GM18502 (cell line): ENCODE measurements at regions not wholly inside any gene's neighbourhood (a gene's known extent, or its start where the extent isn't known, plus 50 kb on each side); places are given as distances from the start of the nearest gene placed in this dataset.
"Not testable (repeated sequence)": the region's sequence is repeated elsewhere in the genome, so short reads cannot be mapped to it uniquely, and the experiment has no call there.

ENCODE experiments used
- ATAC-seq: cut with Tn5 transposase; IDR thresholded peaks from one replicate; pipeline ENCODE4 v1.9.1; 2021; ENCODE audit warnings: mild to moderate bottlenecking; ENCODE audit not compliant: unreplicated experiment, poor library complexity

GRCh38 chr4:17252131-17252530, 259.8 kb downstream of the QDPR start:
- no peak for ATAC-seq

GRCh38 chr4:17251101-17251500, 260.8 kb downstream of the QDPR start:
- ATAC-seq, result no peak

- no peak for ATAC-seq
These were observed 261.3 kb downstream of the QDPR start for GRCh38 chr4:17250591-17250990.

- ATAC-seq, result no peak
These were observed 265.2 kb downstream of the QDPR start for GRCh38 chr4:17246656-17247055.

- no peak for ATAC-seq
These were observed 270.1 kb downstream of the QDPR start for GRCh38 chr4:17241835-17242234.

- ATAC-seq, result no peak
These were observed 273.3 kb downstream of the QDPR start for GRCh38 chr4:17238633-17239032.

- no peak for ATAC-seq
These were observed 275.2 kb downstream of the QDPR start for GRCh38 chr4:17236686-17237085.

- no peak for ATAC-seq
These were observed 277.2 kb downstream of the QDPR start for GRCh38 chr4:17234678-17235077.

GRCh38 chr4:17232566-17233253, 279.2 kb downstream of the QDPR start:
- no peak for ATAC-seq

- ATAC-seq, result not testable (repeated sequence)
These were observed 279.9 kb downstream of the QDPR start for GRCh38 chr4:17231880-17232475.

- no peak for ATAC-seq
These were observed 281.2 kb downstream of the QDPR start for GRCh38 chr4:17230727-17231126.

- no peak for ATAC-seq
These were observed 291.1 kb downstream of the QDPR start for GRCh38 chr4:17220816-17221215.

GRCh38 chr4:17218786-17219185, 293.1 kb downstream of the QDPR start:
- ATAC-seq, result no peak

GRCh38 chr4:17206829-17207801, 304.8 kb downstream of the QDPR start:
- ATAC-seq, result no peak

GRCh38 chr4:17204908-17205307, 306.5 kb upstream of the LDB2 start:
- ATAC-seq, result no peak

- ATAC-seq, result no peak
These were observed 305.4 kb upstream of the LDB2 start for GRCh38 chr4:17203797-17204196.

- ATAC-seq, result no peak
These were observed 298.6 kb upstream of the LDB2 start for GRCh38 chr4:17197070-17197469.

GRCh38 chr4:17195461-17196275, 297.2 kb upstream of the LDB2 start:
- ATAC-seq, result no peak

- ATAC-seq, result no peak
These were observed 296.1 kb upstream of the LDB2 start for GRCh38 chr4:17194586-17194985.

- ATAC-seq, result no peak
These were observed 291.3 kb upstream of the LDB2 start for GRCh38 chr4:17189759-17190158.
